Natural killer cell (primary cell): ENCODE measurements at regions not wholly inside any gene's neighbourhood (a gene's known extent, or its start where the extent isn't known, plus 50 kb on each side); places are given as distances from the start of the nearest gene placed in this dataset.
A peak's percentile ranks its signal among the peaks of the same experiment; 100 is the strongest.

Source experiments
- ATAC-seq, 3 donors: fragments of 150-1000 bp in 2 of 3; fragments of 200-7000 bp in 1 of 3; cut with Tn5 transposase; 1 replicate in 1 of 3; 2 replicates in 2 of 3; pipeline ENCODE4 v1.10.0; 2021; ENCODE audit warnings: mild to moderate bottlenecking in 2 of 3, moderate library complexity in 2 of 3
- DNase-seq, 2 donors: peaks; one replicate each; pipeline versions ENCODE4 v3.0.0 to v3.0.0-alpha.2; 2013 to 2021; ENCODE audit warnings: mixed read lengths in 1 of 2
- H3K27ac ChIP-seq: one replicate; pipeline ENCODE4 v1.5.1; 2013; ENCODE audit warnings: mild to moderate bottlenecking, low read length
- H3K27me3 ChIP-seq: one replicate; pipeline ENCODE4 v1.6.1; 2013; ENCODE audit warnings: low read length; ENCODE audit not compliant: control insufficient read depth, insufficient read depth
- H3K36me3 ChIP-seq: one replicate; pipeline ENCODE4 v1.6.1; 2013; ENCODE audit warnings: low read length; ENCODE audit not compliant: control insufficient read depth, insufficient read depth
- H3K4me1 ChIP-seq: one replicate; pipeline ENCODE4 v1.6.1; 2013; ENCODE audit warnings: low read length; ENCODE audit not compliant: control insufficient read depth, insufficient read depth
- H3K4me3 ChIP-seq: one replicate; pipeline ENCODE4 v1.5.1; 2013; ENCODE audit warnings: low read length
- H3K9me3 ChIP-seq: one replicate; pipeline ENCODE4 v1.6.1; 2013; ENCODE audit warnings: low read length; ENCODE audit not compliant: control insufficient read depth, insufficient read depth
- H3K27ac Mint-ChIP-seq, 2 donors: one replicate each; pipeline ENCODE4 v1.8.0; 2022; ENCODE audit warnings: mild to moderate bottlenecking in 2 of 2, mixed read lengths in 2 of 2, moderate library complexity in 1 of 2
- H3K27me3 Mint-ChIP-seq, 2 donors: one replicate each; pipeline ENCODE4 v1.8.0; 2022; ENCODE audit warnings: low read depth in 2 of 2, mixed read lengths in 2 of 2
- H3K36me3 Mint-ChIP-seq: one replicate; pipeline ENCODE4 v1.8.0; 2022; ENCODE audit warnings: mixed read lengths
- H3K4me1 Mint-ChIP-seq, 2 donors: one replicate each; pipeline ENCODE4 v1.8.0; 2022; ENCODE audit warnings: mixed read lengths in 2 of 2
- H3K4me3 Mint-ChIP-seq: one replicate; pipeline ENCODE4 v1.8.0; 2022; ENCODE audit warnings: mild to moderate bottlenecking, moderate library complexity, mixed read lengths
- H3K9me3 Mint-ChIP-seq, 2 donors: one replicate each; pipeline ENCODE4 v1.8.0; 2022; ENCODE audit warnings: mixed read lengths in 2 of 2
- WGBS: methylation state at CpG from one replicate; pipeline ENCODE4 v1.1.7; 2013; ENCODE audit warnings: missing lambda C conversion rate; ENCODE audit not compliant: insufficient coverage; 5-methylcytosine and 5-hydroxymethylcytosine counted together
- intact Hi-C: fragments of 100-400 bp; cut with micrococcal nuclease; formaldehyde crosslinking; loops from one replicate; pipeline ENCODE4 v1.14.2; 2022
- TF ChIP-seq, protein P1 (sequence below): fragments of 200-600 bp; IDR thresholded peaks from one replicate; pipeline ENCODE4 v1.8.0; 2022; ENCODE audit warnings: antibody characterized with exemption

DNA sequence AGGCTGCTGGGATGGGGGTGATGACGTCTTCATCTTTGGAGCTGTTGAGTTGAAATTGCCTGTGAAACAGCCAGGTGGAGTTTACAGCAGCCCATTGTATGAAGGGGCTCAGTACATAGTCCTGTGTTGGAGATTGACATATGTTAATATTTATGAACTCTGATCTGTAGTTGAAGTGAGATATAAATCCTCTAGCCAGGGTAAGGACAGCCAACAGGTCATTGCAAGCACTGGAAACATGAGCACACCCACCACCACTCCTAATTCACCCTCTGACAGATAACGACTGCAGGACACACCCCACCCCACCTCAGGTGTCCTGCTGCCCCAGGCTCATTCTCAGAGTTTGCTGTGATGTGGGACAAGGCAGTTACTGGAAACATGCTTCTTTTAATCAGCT, 112.4 kb upstream of the TRIB2 start:
- Histone ChIP-seq H3K36me3 (no peaks in the 10 kb centered on the region), H3K27ac (no peak overlapping the region), H3K4me1 (no peaks in the 10 kb centered on the region), H3K27me3 (no peaks in the 10 kb centered on the region), H3K4me3 (no peak overlapping the region), H3K9me3 (no peaks in the 10 kb centered on the region)
- intact Hi-C loops, result loop anchor here (10.0 kb wide), 1 partner anchor 190 kb away; no protein-coding TSS in a partner anchor
- DNase-seq (no peak), ATAC-seq (no peak)
- Mint-ChIP-seq H3K36me3 (no peaks in the 10 kb centered on the region), H3K4me3 (no peak overlapping the region), H3K9me3 (no peaks in the 10 kb centered on the region), H3K4me1 (peaks cover 0 to 13% of the 10 kb centered on the region in 2 donors), H3K27me3 (peaks cover 9 to 14% of the 10 kb centered on the region in 2 donors), H3K27ac (no peak overlapping the region)
- TF ChIP-seq, protein P1, sequence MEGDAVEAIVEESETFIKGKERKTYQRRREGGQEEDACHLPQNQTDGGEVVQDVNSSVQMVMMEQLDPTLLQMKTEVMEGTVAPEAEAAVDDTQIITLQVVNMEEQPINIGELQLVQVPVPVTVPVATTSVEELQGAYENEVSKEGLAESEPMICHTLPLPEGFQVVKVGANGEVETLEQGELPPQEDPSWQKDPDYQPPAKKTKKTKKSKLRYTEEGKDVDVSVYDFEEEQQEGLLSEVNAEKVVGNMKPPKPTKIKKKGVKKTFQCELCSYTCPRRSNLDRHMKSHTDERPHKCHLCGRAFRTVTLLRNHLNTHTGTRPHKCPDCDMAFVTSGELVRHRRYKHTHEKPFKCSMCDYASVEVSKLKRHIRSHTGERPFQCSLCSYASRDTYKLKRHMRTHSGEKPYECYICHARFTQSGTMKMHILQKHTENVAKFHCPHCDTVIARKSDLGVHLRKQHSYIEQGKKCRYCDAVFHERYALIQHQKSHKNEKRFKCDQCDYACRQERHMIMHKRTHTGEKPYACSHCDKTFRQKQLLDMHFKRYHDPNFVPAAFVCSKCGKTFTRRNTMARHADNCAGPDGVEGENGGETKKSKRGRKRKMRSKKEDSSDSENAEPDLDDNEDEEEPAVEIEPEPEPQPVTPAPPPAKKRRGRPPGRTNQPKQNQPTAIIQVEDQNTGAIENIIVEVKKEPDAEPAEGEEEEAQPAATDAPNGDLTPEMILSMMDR, result no peak
- 87% methylated on average over 2 of the region's 2 CpGs for WGBS

DNA sequence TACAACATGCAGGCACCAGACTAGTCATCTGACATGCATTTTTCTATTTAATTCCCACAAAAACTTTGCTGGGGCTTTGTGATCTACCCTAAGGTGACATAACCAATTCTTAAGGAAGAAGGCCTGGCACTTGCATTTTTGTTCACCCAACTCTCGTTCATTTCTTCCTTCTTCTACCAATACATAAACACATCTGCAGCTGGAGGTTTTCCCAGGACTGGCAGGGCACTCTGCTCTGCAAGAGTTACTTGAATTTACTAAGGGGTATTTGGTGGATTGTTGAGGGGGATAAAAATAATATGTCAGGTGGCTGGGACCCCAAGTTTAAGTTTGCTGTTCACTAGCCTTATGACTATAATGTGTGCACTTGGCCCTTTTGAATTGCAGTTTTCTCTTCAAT, 111.4 kb upstream of the TRIB2 start:
- WGBS, result 89% methylated on average over 1 of the region's 1 CpG
- DNase-seq (no peak), ATAC-seq (no peak)
- Mint-ChIP-seq H3K27me3 (peaks cover 8 to 9% of the 10 kb centered on the region in 2 donors), H3K4me1 (peaks cover 0 to 13% of the 10 kb centered on the region in 2 donors), H3K36me3 (no peaks in the 10 kb centered on the region), H3K27ac (no peak overlapping the region), H3K4me3 (no peak overlapping the region), H3K9me3 (no peaks in the 10 kb centered on the region)
- H3K27ac ChIP-seq, result no peak overlapping the region
- no peaks in the 10 kb centered on the region for H3K4me1 ChIP-seq
- intact Hi-C loops, result loop anchor here (10.0 kb wide), 1 partner anchor 191 kb away; no protein-coding TSS in a partner anchor
- TF ChIP-seq, protein P1, result no peak
- H3K27me3 ChIP-seq, result no peaks in the 10 kb centered on the region
- no peaks in the 10 kb centered on the region for H3K9me3 ChIP-seq
- no peaks in the 10 kb centered on the region for H3K36me3 ChIP-seq
- no peak overlapping the region for H3K4me3 ChIP-seq

DNA sequence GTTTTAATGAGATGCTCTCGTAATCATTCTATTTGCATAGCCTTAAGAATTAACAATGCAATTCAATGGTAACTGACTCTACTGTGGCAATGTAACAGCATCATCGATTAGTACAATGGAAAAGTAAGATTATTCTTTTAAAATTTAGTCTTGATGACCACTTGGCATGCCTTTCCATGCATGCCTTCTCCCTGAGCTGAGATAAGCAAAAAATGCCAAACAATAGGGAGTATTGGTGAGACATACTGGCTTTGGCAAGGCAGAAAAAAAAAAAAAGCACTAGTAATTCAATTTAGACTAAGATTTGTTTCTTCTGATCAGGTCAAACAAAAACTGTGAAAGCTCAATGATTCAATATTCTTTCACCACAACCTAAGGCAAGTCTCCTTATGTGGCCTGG, 110.8 kb upstream of the TRIB2 start:
- peaks cover 0 to 13% of the 10 kb centered on the region in 2 donors for H3K4me1 Mint-ChIP-seq
- no peak overlapping the region for H3K27ac ChIP-seq
- 100% methylated on average over 1 of the region's 2 CpGs for WGBS
- H3K36me3 ChIP-seq, result no peaks in the 10 kb centered on the region
- H3K4me3 Mint-ChIP-seq, result no peak overlapping the region
- H3K27ac Mint-ChIP-seq, result no peak overlapping the region
- intact Hi-C loops, result loop anchor here (10.0 kb wide), 1 partner anchor 191 kb away; no protein-coding TSS in a partner anchor
- peaks cover 8 to 10% of the 10 kb centered on the region in 2 donors for H3K27me3 Mint-ChIP-seq
- no peak for ATAC-seq
- H3K27me3 ChIP-seq, result no peaks in the 10 kb centered on the region
- H3K4me3 ChIP-seq, result no peak overlapping the region
- TF ChIP-seq, protein P1, result no peak
- H3K36me3 Mint-ChIP-seq, result no peaks in the 10 kb centered on the region
- no peaks in the 10 kb centered on the region for H3K9me3 Mint-ChIP-seq
- no peaks in the 10 kb centered on the region for H3K9me3 ChIP-seq
- no peaks in the 10 kb centered on the region for H3K4me1 ChIP-seq
- no peak for DNase-seq

DNA sequence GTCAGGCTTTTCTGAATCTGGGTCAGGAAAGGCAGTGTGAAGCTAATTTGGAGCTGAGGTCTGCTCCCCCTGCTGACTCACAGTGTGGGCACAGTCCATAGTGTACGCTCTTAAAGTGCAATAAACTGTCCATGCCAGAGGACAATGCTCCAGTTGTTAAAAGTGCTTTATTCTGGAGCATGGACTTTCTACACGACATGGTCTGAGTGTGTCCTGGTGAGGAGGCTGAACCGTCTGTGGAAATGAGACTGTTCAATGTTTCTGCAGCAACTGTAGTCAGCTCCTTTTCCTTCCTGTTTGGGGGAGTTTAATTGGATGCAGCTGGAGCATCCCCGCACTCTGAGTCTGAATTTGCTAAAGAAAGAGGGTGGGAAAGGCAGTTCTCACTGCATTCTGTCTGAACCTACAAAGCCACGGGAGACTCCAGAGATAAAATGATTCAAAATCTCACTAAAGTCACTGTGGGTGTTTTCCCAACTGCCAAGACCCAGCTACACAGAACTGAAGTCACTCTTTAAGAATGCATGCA, 110.2 kb upstream of the TRIB2 start:
- Mint-ChIP-seq H3K27ac (no peak overlapping the region), H3K27me3 (peaks cover 8 to 10% of the 10 kb centered on the region in 2 donors), H3K36me3 (no peaks in the 10 kb centered on the region), H3K4me1 (peaks cover 0 to 13% of the 10 kb centered on the region in 2 donors), H3K9me3 (no peaks in the 10 kb centered on the region), H3K4me3 (no peak overlapping the region)
- H3K27ac ChIP-seq, result no peak overlapping the region
- intact Hi-C loops, result loop anchor here (10.0 kb wide), 1 partner anchor 192 kb away; no protein-coding TSS in a partner anchor
- no peaks in the 10 kb centered on the region for H3K9me3 ChIP-seq
- H3K4me3 ChIP-seq, result no peak overlapping the region
- WGBS, result 60% methylated on average over 5 of the region's 5 CpGs
- no peaks in the 10 kb centered on the region for H3K4me1 ChIP-seq
- peak in 2 of 3 donors; percentile 53 to 81 for ATAC-seq
- peak in 1 of 2 donors; percentile 41 for DNase-seq
- no peaks in the 10 kb centered on the region for H3K27me3 ChIP-seq
- TF ChIP-seq, protein P1, result no peak
- no peaks in the 10 kb centered on the region for H3K36me3 ChIP-seq
